ENCODE measurements at regions not wholly inside any gene's neighbourhood (a gene's known extent, or its start where the extent isn't known, plus 50 kb on each side); places are given as distances from the start of the nearest gene placed in this dataset.

GRCh38 chr22:49010070-49010863 is 817.4 kb downstream of the BRD1 start:
- BruUV-seq (replicated peaks), result no TSS peak

More at GRCh38 chr22:49010070-49010863, 817.4 kb downstream of the BRD1 start:
- Histone ChIP-seq H3K27ac (ENCODE audit: extremely low read length, insufficient read depth, low read length) (no peak overlapping the region), H3K79me2 (ENCODE audit: insufficient read depth, low read length) (no peaks in the 10 kb centered on the region), H3K4me2 (ENCODE audit: low read depth, low read length) (no peak overlapping the region), H3K27me3 (ENCODE audit: control insufficient read depth in 1 of 2, insufficient read depth in 2 of 2, low read length in 2 of 2) (peaks cover 3 to 63% of the 10 kb centered on the region in 2 experiments; a peak in 4 of 5 replicates), H3K36me3 (replicated peaks in 1 of 2; ENCODE audit: control insufficient read depth in 1 of 2, insufficient read depth in 2 of 2, low read length in 2 of 2) (no peaks in the 10 kb centered on the region), H3K9ac (ENCODE audit: insufficient read depth, low read depth, low read length) (no peak overlapping the region), H4K20me1 (ENCODE audit: insufficient read depth, low read length) (no peaks in the 10 kb centered on the region), H2AFZ (ENCODE audit: low read length) (no peak overlapping the region), H3K9me3 (ENCODE audit: low read length) (no peaks in the 10 kb centered on the region), H3K4me3 (replicated peaks in 1 of 3; ENCODE audit: insufficient read depth in 1 of 3, low read depth in 2 of 3, low read length in 3 of 3) (no peak overlapping the region), H3K4me1 (ENCODE audit: insufficient read depth, low read length) (peaks cover 1% of the 10 kb centered on the region)
- no peak for TF ChIP-seq HNRNPL (IDR thresholded peaks at IDR 0.05; ENCODE audit: low read depth, low read length)
- TF ChIP-seq MEF2D (CRISPR knock-in tag; IDR thresholded peaks at IDR 0.05), result no peak
- TF ChIP-seq ZNF496 (CRISPR knock-in tag; IDR thresholded peaks at IDR 0.05; ENCODE audit: insufficient replicate concordance), result no peak
- TF ChIP-seq ETV6 (CRISPR knock-in tag; conservative IDR thresholded peaks at IDR 0.05), result no peak
- TF ChIP-seq GATA4 (IDR thresholded peaks at IDR 0.05; ENCODE audit: borderline replicate concordance, low read depth), result no peak
- no peak for TF ChIP-seq CSRNP2 (CRISPR knock-in tag; conservative IDR thresholded peaks at IDR 0.05; ENCODE audit: low read depth)
- TF ChIP-seq ZNF737 (CRISPR knock-in tag; IDR thresholded peaks at IDR 0.05; ENCODE audit: borderline replicate concordance), result no peak
- no peak for TF ChIP-seq JUN (CRISPR knock-in tag; IDR thresholded peaks at IDR 0.05)
- no peak for TF ChIP-seq THAP7 (CRISPR knock-in tag; IDR thresholded peaks at IDR 0.05)
- TF ChIP-seq KLF15 (CRISPR knock-in tag; IDR thresholded peaks at IDR 0.05; ENCODE audit: borderline replicate concordance), result no peak
- no peak for TF ChIP-seq ZNF101 (CRISPR knock-in tag; IDR thresholded peaks at IDR 0.05; ENCODE audit: borderline replicate concordance, low read depth)
- TF ChIP-seq SNAI1 (CRISPR knock-in tag; IDR thresholded peaks at IDR 0.05; ENCODE audit: borderline replicate concordance), result no peak
- no peak for TF ChIP-seq STAT5B (CRISPR knock-in tag; IDR thresholded peaks at IDR 0.05)
- 58% methylated on average over 14 of the region's 25 CpGs for WGBS (ENCODE audit: low lambda C conversion rate)
- in situ Hi-C loops (cut with HindIII; ENCODE audit: extremely low pct_ligation_motif_present, low pct_unique_long_range_greater_than_20kb) (no loop called here), intact Hi-C loops (cut with micrococcal nuclease; ENCODE audit: unreplicated experiment) (no loop called here)
- ChIA-PET CTCF (ENCODE audit: low intra/inter-chr PET ratio, low total read pairs) (no interaction called here), POLR2A (no interaction called here)
- DNase-seq (ENCODE audit: low spot score) (no peak), FAIRE-seq (no peak), ATAC-seq (no peak)

Measured in HepG2 (cell line).